ENCODE measurements at regions not wholly inside any gene's neighbourhood (a gene's known extent, or its start where the extent isn't known, plus 50 kb on each side); places are given as distances from the start of the nearest gene placed in this dataset.

DNA sequence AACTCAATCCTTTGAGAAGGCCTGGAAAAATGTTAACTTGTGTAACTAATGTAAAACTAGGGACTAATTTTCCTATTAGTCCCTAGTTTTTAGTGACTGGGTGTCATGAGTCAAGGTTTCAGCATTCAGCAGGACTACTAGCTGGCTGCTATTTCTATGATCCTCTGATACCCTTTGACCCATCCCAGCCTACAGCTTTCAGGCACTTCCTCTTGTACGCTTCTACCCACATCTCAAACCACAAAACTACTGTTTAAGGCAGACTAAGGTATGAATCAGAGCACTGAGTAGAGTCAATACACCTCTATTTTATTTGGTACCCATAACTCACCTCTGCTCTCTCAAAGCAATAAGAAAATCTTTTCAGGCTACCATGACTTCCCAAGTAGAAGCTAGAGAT, 809.6 kb downstream of the PDHA2 start:
- TF ChIP-seq, protein P1, sequence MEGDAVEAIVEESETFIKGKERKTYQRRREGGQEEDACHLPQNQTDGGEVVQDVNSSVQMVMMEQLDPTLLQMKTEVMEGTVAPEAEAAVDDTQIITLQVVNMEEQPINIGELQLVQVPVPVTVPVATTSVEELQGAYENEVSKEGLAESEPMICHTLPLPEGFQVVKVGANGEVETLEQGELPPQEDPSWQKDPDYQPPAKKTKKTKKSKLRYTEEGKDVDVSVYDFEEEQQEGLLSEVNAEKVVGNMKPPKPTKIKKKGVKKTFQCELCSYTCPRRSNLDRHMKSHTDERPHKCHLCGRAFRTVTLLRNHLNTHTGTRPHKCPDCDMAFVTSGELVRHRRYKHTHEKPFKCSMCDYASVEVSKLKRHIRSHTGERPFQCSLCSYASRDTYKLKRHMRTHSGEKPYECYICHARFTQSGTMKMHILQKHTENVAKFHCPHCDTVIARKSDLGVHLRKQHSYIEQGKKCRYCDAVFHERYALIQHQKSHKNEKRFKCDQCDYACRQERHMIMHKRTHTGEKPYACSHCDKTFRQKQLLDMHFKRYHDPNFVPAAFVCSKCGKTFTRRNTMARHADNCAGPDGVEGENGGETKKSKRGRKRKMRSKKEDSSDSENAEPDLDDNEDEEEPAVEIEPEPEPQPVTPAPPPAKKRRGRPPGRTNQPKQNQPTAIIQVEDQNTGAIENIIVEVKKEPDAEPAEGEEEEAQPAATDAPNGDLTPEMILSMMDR (IDR thresholded peaks at IDR 0.05), result no peak
- no peak for TF ChIP-seq ZFX (IDR thresholded peaks at IDR 0.05; ENCODE audit: borderline replicate concordance)

All from 22Rv1 (cell line).